ENCODE measurements at regions not wholly inside any gene's neighbourhood (a gene's known extent, or its start where the extent isn't known, plus 50 kb on each side); places are given as distances from the start of the nearest gene placed in this dataset.

DNA sequence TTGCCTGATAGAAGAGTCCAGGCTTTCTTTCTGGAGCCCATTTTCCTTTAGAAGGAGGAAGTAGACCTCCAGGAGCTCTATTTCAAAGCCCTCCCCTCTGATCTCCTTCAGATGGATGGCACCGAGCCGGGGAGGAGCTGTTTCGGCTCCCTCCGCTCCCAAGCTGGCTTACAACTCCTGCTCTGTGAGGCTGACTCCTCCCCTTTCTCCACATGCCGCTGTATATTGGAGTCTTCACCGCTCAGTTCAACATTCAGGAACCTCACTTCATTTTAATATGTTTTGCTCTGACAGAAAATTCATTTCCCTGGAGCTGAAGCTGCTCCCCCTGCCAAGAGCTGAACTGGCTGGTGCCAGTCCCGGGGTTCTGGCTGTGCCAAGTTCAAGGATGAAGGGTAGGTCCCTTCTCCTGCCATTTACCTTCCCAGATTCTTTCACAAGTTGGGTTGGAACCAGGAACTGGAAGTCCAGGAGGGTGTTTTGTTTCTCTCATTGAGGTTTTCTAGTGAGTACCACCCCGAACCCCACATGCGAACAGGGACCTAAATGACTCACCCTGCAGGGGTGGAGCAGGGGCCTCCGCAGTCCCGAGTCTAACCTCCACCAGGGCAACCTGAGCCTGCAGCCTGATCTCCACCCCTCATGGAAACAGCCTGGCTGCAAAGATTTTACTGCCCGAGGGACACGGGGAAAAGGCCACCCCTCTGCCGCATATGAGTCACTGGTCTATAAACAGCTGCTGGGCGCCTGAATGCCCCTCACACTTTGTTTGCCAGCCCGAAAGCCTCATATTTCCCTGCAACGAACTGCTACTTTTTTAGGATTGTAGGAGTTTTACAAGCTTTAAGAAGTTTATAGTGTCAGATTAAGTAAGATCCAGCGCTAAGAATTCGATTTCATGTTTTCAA lies 68.6 kb upstream of the FOXA2 start:
- no peak overlapping the region for H3K27ac ChIP-seq (ENCODE audit: low read depth, low read length)
- H3K9ac ChIP-seq (ENCODE audit: low read depth in 1 of 3, low read length in 3 of 3) = peak overlapping the region in 1 of 3 donors; percentile 45
- peaks cover 4 to 14% (median 10%) of the 10 kb centered on the region in 3 donors for H3K4me1 ChIP-seq (ENCODE audit: control insufficient read depth in 3 of 3, insufficient read depth in 3 of 3, low read length in 3 of 3)
- no peaks in the 10 kb centered on the region for H3K9me3 ChIP-seq (ENCODE audit: control insufficient read depth in 3 of 3, low read length in 3 of 3)
- H3K36me3 ChIP-seq (ENCODE audit: control insufficient read depth in 3 of 3, insufficient read depth in 3 of 3, low read length in 3 of 3) = no peaks in the 10 kb centered on the region
- peak overlapping the region in 2 of 3 donors; percentile 20 to 22 for H3K4me3 ChIP-seq (ENCODE audit: low read length in 3 of 3)
- H3K27me3 ChIP-seq (ENCODE audit: control insufficient read depth in 3 of 3, insufficient read depth in 3 of 3, low read length in 3 of 3) = peaks cover 13 to 17% (median 16%) of the 10 kb centered on the region in 3 donors

GRCh38 chr20:22653658-22654642 lies 69.6 kb upstream of the FOXA2 start:
- H3K4me3 ChIP-seq (ENCODE audit: low read length in 3 of 3) = no peak overlapping the region
- peaks cover 13 to 17% (median 16%) of the 10 kb centered on the region in 3 donors for H3K27me3 ChIP-seq (ENCODE audit: control insufficient read depth in 3 of 3, insufficient read depth in 3 of 3, low read length in 3 of 3)
- H3K36me3 ChIP-seq (ENCODE audit: control insufficient read depth in 3 of 3, insufficient read depth in 3 of 3, low read length in 3 of 3) = no peaks in the 10 kb centered on the region
- peaks cover 4 to 14% (median 10%) of the 10 kb centered on the region in 3 donors for H3K4me1 ChIP-seq (ENCODE audit: control insufficient read depth in 3 of 3, insufficient read depth in 3 of 3, low read length in 3 of 3)
- no peak overlapping the region for H3K27ac ChIP-seq (ENCODE audit: low read depth, low read length)
- H3K9me3 ChIP-seq (ENCODE audit: control insufficient read depth in 3 of 3, low read length in 3 of 3) = no peaks in the 10 kb centered on the region
- no peak overlapping the region for H3K9ac ChIP-seq (ENCODE audit: low read depth in 1 of 3, low read length in 3 of 3)

DNA sequence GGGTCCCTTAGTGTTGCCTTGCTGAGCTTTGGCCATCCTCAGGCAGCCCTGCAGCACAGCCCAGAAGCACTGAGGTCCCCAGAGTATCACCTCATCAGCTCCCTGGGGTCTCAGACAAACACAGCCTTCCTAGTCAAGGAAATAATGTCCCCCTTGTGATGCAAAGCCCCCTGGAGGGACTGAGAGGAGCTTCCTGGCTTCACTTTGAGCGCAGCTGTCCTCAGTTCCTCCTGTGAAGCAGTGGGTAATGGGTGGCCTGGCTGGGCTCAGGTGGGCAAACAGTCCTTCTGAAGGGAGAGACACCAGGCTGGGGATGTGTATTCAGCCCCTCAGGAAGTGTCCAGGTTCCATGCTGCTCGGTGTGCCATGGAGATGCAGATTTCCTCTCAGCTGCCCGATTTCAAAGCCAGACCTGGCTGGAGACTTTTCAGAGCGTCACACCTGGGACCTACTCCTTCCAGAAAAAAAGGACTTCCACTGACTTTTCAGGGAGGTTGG lies 79.2 kb upstream of the FOXA2 start:
- Histone ChIP-seq H3K4me1 (ENCODE audit: control insufficient read depth in 3 of 3, insufficient read depth in 3 of 3, low read length in 3 of 3) (no peaks in the 10 kb centered on the region), H3K27ac (ENCODE audit: low read depth, low read length) (no peak overlapping the region), H3K9ac (ENCODE audit: low read depth in 1 of 3, low read length in 3 of 3) (no peak overlapping the region), H3K36me3 (ENCODE audit: control insufficient read depth in 3 of 3, insufficient read depth in 3 of 3, low read length in 3 of 3) (no peaks in the 10 kb centered on the region), H3K9me3 (ENCODE audit: control insufficient read depth in 3 of 3, low read length in 3 of 3) (peaks cover 0 to 3% (median 0%) of the 10 kb centered on the region in 3 donors), H3K4me3 (ENCODE audit: low read length in 3 of 3) (no peak overlapping the region), H3K27me3 (ENCODE audit: control insufficient read depth in 3 of 3, insufficient read depth in 3 of 3, low read length in 3 of 3) (peaks cover 0 to 9% (median 5%) of the 10 kb centered on the region in 3 donors)

- no peak overlapping the region for H3K4me3 ChIP-seq (ENCODE audit: low read length in 3 of 3)
- H3K36me3 ChIP-seq (ENCODE audit: control insufficient read depth in 3 of 3, insufficient read depth in 3 of 3, low read length in 3 of 3) = no peaks in the 10 kb centered on the region
- peaks cover 0 to 5% (median 3%) of the 10 kb centered on the region in 3 donors for H3K9me3 ChIP-seq (ENCODE audit: control insufficient read depth in 3 of 3, low read length in 3 of 3)
- no peaks in the 10 kb centered on the region for H3K4me1 ChIP-seq (ENCODE audit: control insufficient read depth in 3 of 3, insufficient read depth in 3 of 3, low read length in 3 of 3)
- H3K9ac ChIP-seq (ENCODE audit: low read depth in 1 of 3, low read length in 3 of 3) = no peak overlapping the region
- peaks cover 0 to 5% (median 5%) of the 10 kb centered on the region in 3 donors for H3K27me3 ChIP-seq (ENCODE audit: control insufficient read depth in 3 of 3, insufficient read depth in 3 of 3, low read length in 3 of 3)
- no peak overlapping the region for H3K27ac ChIP-seq (ENCODE audit: low read depth, low read length)
Observed at GRCh38 chr20:22667198-22667597, 82.8 kb upstream of the FOXA2 start.

DNA sequence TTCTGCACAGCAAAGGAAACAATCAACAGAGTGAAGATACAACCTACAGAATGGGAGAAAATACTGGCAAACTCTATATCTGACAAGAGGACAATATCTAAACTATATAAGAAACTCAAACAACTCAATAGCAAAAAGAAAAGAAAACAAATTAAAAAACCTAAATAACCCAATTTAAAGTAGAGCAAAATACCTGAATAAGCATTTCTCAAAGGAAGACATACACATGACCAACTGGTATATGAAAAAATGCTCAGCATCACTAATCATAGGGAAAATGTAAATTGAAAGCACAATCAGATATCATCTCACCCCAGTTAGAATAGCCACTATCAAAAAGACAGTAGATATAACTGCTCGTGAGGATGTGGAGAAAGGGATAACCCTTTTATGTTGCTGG lies 87.8 kb upstream of the FOXA2 start:
- H3K9ac ChIP-seq (ENCODE audit: low read depth in 1 of 3, low read length in 3 of 3) = no peak overlapping the region
- H3K4me3 ChIP-seq (ENCODE audit: low read length in 3 of 3) = no peak overlapping the region
- peaks cover 0 to 7% (median 3%) of the 10 kb centered on the region in 3 donors for H3K27me3 ChIP-seq (ENCODE audit: control insufficient read depth in 3 of 3, insufficient read depth in 3 of 3, low read length in 3 of 3)
- H3K4me1 ChIP-seq (ENCODE audit: control insufficient read depth in 3 of 3, insufficient read depth in 3 of 3, low read length in 3 of 3) = no peaks in the 10 kb centered on the region
- H3K9me3 ChIP-seq (ENCODE audit: control insufficient read depth in 3 of 3, low read length in 3 of 3) = peaks cover 0 to 5% (median 3%) of the 10 kb centered on the region in 3 donors
- H3K36me3 ChIP-seq (ENCODE audit: control insufficient read depth in 3 of 3, insufficient read depth in 3 of 3, low read length in 3 of 3) = no peaks in the 10 kb centered on the region
- H3K27ac ChIP-seq (ENCODE audit: low read depth, low read length) = no peak overlapping the region

GRCh38 chr20:22673467-22673866 lies 89.1 kb upstream of the FOXA2 start:
- no peak overlapping the region for H3K4me3 ChIP-seq (ENCODE audit: low read length in 3 of 3)

GRCh38 chr20:22675341-22675740 lies 91.0 kb upstream of the FOXA2 start:
- H3K4me1 ChIP-seq (ENCODE audit: control insufficient read depth in 3 of 3, insufficient read depth in 3 of 3, low read length in 3 of 3) = no peaks in the 10 kb centered on the region
- H3K9ac ChIP-seq (ENCODE audit: low read depth in 1 of 3, low read length in 3 of 3) = no peak overlapping the region
- H3K27ac ChIP-seq (ENCODE audit: low read depth, low read length) = no peak overlapping the region
- H3K36me3 ChIP-seq (ENCODE audit: control insufficient read depth in 3 of 3, insufficient read depth in 3 of 3, low read length in 3 of 3) = no peaks in the 10 kb centered on the region
- no peak overlapping the region for H3K4me3 ChIP-seq (ENCODE audit: low read length in 3 of 3)
- H3K9me3 ChIP-seq (ENCODE audit: control insufficient read depth in 3 of 3, low read length in 3 of 3) = peaks cover 0 to 9% (median 3%) of the 10 kb centered on the region in 3 donors
- peaks cover 0 to 11% (median 7%) of the 10 kb centered on the region in 3 donors for H3K27me3 ChIP-seq (ENCODE audit: control insufficient read depth in 3 of 3, insufficient read depth in 3 of 3, low read length in 3 of 3)

More at GRCh38 chr20:22673467-22673866, 89.1 kb upstream of the FOXA2 start:
- Histone ChIP-seq H3K9me3 (ENCODE audit: control insufficient read depth in 3 of 3, low read length in 3 of 3) (peaks cover 0 to 3% (median 3%) of the 10 kb centered on the region in 3 donors), H3K4me1 (ENCODE audit: control insufficient read depth in 3 of 3, insufficient read depth in 3 of 3, low read length in 3 of 3) (no peaks in the 10 kb centered on the region), H3K9ac (ENCODE audit: low read depth in 1 of 3, low read length in 3 of 3) (no peak overlapping the region), H3K27ac (ENCODE audit: low read depth, low read length) (no peak overlapping the region), H3K27me3 (ENCODE audit: control insufficient read depth in 3 of 3, insufficient read depth in 3 of 3, low read length in 3 of 3) (peaks cover 0 to 11% (median 7%) of the 10 kb centered on the region in 3 donors), H3K36me3 (ENCODE audit: control insufficient read depth in 3 of 3, insufficient read depth in 3 of 3, low read length in 3 of 3) (no peaks in the 10 kb centered on the region)

- no peak overlapping the region for H3K27ac ChIP-seq (ENCODE audit: low read depth, low read length)
- H3K4me3 ChIP-seq (ENCODE audit: low read length in 3 of 3) = no peak overlapping the region
- no peaks in the 10 kb centered on the region for H3K36me3 ChIP-seq (ENCODE audit: control insufficient read depth in 3 of 3, insufficient read depth in 3 of 3, low read length in 3 of 3)
- H3K4me1 ChIP-seq (ENCODE audit: control insufficient read depth in 3 of 3, insufficient read depth in 3 of 3, low read length in 3 of 3) = no peaks in the 10 kb centered on the region
- H3K27me3 ChIP-seq (ENCODE audit: control insufficient read depth in 3 of 3, insufficient read depth in 3 of 3, low read length in 3 of 3) = peaks cover 0 to 11% (median 3%) of the 10 kb centered on the region in 3 donors
- H3K9ac ChIP-seq (ENCODE audit: low read depth in 1 of 3, low read length in 3 of 3) = no peak overlapping the region
- peaks cover 0 to 7% (median 3%) of the 10 kb centered on the region in 3 donors for H3K9me3 ChIP-seq (ENCODE audit: control insufficient read depth in 3 of 3, low read length in 3 of 3)
Observed at GRCh38 chr20:22678678-22679077, 94.3 kb upstream of the FOXA2 start.

DNA sequence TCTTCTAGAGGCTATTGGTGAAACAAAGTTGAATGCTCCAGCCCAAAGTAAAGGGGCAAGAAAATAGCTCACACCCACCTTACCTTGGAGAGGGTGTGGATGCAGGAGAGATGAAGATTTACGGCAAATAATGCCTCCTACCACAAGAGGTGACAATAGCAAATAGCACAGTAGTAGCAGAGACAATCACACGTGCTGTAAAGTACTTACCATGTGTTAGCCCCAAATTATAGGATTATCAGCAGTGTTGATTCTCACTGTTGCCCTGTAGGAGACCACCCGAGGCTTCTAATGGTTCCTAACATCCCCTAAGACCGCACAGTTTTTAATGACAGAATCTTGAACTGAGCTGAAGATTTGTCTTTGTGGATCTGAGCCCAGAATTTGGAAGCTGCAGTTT lies 94.8 kb upstream of the FOXA2 start:
- no peak overlapping the region for H3K9ac ChIP-seq (ENCODE audit: low read depth in 1 of 3, low read length in 3 of 3)
- peaks cover 0 to 7% (median 3%) of the 10 kb centered on the region in 3 donors for H3K9me3 ChIP-seq (ENCODE audit: control insufficient read depth in 3 of 3, low read length in 3 of 3)
- H3K27ac ChIP-seq (ENCODE audit: low read depth, low read length) = no peak overlapping the region
- H3K27me3 ChIP-seq (ENCODE audit: control insufficient read depth in 3 of 3, insufficient read depth in 3 of 3, low read length in 3 of 3) = peaks cover 0 to 13% (median 0%) of the 10 kb centered on the region in 3 donors
- no peak overlapping the region for H3K4me3 ChIP-seq (ENCODE audit: low read length in 3 of 3)
- H3K36me3 ChIP-seq (ENCODE audit: control insufficient read depth in 3 of 3, insufficient read depth in 3 of 3, low read length in 3 of 3) = no peaks in the 10 kb centered on the region
- peaks cover 0 to 1% (median 0%) of the 10 kb centered on the region in 3 donors for H3K4me1 ChIP-seq (ENCODE audit: control insufficient read depth in 3 of 3, insufficient read depth in 3 of 3, low read length in 3 of 3)

Measured in skeletal muscle tissue (tissue), 3 donors.